NCI-H526 treated with DMSO at 0.1 percent for 48 hours (cell line): ENCODE measurements at regions not wholly inside any gene's neighbourhood (a gene's known extent, or its start where the extent isn't known, plus 50 kb on each side); places are given as distances from the start of the nearest gene placed in this dataset.

Experiments
- DNase-seq: peaks from one replicate; lab custom pipeline; 2025; lab: John Stamatoyannopoulos, UW

- peak; percentile 75 for DNase-seq
These were observed 184.4 kb upstream of the DOK6 start for GRCh38 chr18:69216321-69216720.

GRCh38 chr18:69217196-69218000, 183.3 kb upstream of the DOK6 start:
- peak; percentile 41 for DNase-seq

DNA sequence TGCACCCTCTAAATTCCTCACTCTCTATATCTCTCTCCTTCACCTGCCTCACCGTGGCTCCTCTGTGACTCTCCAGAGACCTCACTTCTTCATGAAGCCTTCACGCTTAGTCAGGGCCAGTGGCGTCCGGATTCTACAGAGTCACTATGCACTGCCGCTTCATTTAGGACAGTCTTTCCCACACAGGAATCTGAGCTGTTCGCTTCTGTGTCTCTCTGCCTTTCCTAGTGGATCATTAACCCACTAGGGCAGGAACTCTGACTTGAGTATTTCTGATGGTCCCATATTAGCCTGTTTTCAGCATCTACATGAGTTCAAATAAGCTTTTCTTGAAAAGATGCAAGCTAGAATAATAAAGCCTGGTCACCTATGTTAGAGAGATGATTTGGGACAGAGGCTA, 180.2 kb upstream of the DOK6 start:
- no peak for DNase-seq

DNA sequence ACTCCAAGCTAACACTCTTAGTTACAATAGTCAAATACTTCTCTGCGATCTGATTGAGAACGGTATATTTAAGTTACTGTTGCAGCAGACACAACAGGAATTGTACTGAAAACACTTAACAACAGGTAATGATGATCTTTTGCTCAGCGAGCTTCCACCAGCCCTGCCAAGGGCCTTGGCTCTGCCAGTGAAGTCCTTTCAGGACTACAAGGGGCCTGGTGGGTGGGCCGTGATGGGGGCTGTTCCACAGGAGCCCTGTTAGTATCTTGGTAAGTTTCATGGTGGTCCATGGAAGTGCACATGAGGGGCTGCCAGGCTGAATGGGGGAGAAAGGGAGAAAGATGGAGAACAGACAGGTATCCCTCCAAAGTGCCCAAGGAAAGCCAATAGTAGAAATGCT, 178.6 kb upstream of the DOK6 start:
- no peak for DNase-seq

DNA sequence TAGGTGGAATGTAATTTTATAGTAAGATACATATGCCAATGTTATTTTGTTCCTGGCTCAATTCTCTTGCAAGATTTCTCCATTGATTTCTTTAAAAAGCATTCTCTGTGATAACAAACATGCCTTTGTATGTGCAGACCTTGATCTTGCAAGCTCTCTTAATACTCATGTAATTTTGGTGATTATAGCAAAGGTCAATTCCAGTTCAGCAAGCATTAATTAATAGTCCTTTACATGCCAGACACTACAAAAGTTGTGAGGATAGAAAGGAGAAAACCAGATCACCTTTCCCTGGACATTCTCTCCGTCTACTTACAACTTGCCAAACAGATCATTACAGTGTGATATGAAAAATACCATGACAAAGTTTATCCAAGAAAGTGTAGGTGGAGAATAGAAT, 173.7 kb upstream of the DOK6 start:
- no peak for DNase-seq

- no peak for DNase-seq
These were observed 170.5 kb upstream of the DOK6 start for GRCh38 chr18:69230204-69230603.

DNA sequence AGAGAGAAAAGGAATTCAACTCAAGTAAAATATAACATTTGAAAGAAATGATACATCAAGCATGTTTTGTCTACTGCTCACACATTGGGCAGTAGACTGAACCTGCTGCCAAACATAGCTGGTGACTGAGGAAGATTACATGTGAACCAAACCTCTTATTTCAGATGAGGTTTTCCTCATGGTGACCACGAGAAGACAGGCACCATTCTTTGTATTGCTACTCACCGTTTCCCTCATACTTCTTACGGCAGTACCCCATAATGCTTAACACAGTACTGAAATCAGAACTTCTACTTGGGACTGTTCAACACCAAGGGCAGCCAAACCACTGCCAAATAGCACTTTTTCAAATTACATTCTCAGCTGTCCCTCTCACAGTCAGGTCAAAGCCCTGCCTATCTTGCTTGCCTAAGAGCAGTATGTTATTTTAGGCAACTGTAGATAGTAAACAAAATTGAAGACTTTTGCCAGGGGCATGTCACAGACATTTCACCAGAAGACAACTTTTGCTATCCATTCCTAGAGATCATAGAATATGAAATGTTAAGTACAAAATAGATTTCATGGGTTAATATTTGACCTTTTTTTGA, 167.1 kb upstream of the DOK6 start:
- no peak for DNase-seq

- no peak for DNase-seq
These were observed 160.6 kb upstream of the DOK6 start for GRCh38 chr18:69239849-69240674.

DNA sequence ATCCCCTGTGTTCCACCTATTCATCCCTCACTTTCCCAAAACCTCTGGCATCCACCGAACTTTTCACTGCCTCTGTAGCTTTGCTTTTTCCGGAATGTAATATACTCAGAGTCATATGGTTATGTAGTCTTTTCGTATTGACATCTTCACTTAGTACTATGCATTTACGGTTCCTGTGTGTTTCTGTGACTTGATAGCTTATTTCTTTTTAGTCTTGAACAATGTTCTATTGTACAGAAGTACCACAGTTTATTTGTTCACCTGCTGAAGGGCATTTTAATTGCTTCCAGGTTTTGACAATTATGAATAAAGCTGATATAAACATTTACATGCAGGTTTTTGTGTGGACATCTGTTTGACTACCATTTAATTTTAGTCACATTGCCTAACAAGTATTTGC, 154.7 kb upstream of the DOK6 start:
- peak; percentile 95 for DNase-seq

DNA sequence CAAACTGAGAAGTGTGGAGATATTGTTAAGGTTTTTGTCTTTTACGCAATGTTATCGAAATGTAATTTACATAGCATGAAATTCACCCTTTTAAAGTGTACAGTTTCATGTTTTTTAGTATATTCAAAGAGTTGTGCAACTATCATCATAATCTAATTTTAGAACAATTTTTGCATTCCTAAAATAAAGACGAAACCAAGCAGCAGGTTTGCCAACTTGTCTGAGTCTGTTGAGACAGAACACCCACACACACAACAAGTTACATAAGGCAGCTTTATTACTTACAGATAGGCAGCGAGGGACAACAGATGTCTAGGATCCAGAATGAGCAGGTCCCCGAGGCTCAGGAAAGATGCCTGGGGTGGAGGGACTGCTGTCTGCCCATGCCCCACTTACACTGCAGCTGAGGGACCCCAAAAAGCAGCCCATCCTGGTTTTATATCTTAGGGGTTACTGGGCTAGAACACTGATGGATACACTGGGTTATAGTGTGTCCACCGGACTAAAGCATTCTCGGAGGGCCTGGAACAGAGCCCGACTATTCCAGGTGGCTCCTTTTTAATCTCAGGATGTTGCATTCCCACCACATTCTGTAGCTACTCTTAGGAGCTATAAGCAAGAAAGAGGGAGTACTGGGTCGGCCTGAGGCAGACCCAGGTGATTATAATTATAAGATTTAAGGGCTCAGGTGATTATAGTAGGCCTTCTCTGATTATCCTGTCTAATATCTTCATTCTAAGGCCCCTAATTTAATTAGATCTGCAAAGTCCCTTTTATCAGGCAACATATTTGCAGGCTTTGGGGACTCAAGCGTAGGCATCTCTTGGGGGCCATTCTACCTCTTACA, 150.2 kb upstream of the DOK6 start:
- no peak for DNase-seq

GRCh38 chr18:69257861-69258458, 142.7 kb upstream of the DOK6 start:
- DNase-seq = no peak

- DNase-seq = no peak
These were observed 141.4 kb upstream of the DOK6 start for GRCh38 chr18:69259282-69259681.

DNA sequence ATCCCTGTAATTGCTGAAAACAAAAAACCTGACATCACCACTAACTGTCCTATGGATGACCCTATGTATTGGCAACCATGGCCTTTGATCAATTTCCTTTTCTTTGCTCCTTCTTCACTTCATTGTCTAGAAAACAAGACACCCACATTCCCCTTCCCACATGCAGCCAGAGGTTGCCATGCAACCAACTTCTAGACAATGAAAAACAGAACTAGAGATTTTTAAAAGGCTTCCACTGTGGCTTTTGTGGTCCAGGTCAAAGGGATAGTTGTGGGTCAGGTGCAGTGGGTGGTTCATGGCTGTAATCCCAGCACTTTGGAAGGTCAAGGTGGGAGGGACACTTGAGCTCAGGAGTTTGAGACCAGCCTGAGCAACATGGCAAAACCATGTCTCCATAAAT, 139.3 kb upstream of the DOK6 start:
- no peak for DNase-seq

DNA sequence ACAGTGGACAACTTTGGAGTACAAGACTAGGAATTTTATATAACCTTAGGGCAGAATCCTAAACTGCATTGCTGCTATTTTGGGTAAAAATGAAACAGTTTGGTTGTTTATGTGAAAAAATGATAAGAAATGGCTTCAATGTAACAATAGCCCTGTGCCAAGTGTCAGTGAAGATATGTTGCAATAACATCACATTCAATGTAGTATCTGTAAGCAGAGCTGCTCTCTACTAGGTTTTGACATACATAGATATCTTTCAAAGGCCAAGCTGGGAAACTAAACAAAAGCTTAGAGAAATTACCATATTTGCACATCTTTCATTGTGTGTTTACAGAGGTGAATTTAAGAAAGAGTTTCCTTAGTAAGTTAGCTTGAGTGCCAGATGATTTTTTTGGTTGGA, 135.0 kb upstream of the DOK6 start:
- DNase-seq = no peak

- no peak for DNase-seq
These were observed 132.8 kb upstream of the DOK6 start for GRCh38 chr18:69267895-69268294.

- no peak for DNase-seq
These were observed 118.3 kb upstream of the DOK6 start for GRCh38 chr18:69282371-69282770.

DNA sequence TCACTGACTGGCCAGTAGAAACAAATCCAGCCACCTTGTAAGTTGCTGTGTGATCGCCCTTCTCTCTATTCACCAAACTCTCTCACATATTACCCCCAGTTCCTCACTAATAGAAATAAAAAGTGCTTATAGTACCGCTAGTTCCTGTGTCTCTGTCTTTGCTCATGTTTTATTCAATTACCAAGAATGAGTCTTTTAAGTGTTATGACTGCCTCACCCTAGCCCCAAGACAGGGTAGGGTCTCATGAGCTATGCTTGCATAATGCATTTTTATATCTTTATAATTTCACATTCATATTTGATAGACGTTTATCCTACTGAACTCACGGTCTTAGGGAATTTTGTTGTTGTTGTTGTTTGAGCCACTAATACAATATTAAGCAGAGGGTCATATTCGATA, 109.6 kb upstream of the DOK6 start:
- DNase-seq = no peak

GRCh38 chr18:69291755-69292154, 108.9 kb upstream of the DOK6 start:
- DNase-seq = no peak

- DNase-seq = no peak
These were observed 100.5 kb upstream of the DOK6 start for GRCh38 chr18:69300185-69300584.

- no peak for DNase-seq
These were observed 92.1 kb upstream of the DOK6 start for GRCh38 chr18:69308619-69309018.

DNA sequence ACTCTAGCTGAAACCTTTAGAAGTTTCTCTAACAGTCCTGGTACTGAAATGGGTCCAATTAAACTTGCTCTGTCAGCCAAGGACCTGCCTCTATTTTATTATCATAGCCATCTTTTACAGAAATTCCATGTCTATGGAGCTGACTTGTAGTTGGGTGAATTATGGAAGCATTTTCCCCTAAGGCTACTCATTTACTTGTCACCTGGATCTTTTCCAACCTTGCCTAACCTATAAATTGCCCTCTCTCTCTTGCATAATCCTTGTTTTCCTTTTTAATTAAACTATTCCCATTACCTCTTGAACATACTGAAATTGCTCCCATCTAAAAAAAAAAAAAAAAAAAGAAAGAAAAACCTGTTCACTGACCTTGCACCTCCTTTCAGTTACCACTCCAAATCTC, 74.6 kb upstream of the DOK6 start:
- no peak for DNase-seq

DNA sequence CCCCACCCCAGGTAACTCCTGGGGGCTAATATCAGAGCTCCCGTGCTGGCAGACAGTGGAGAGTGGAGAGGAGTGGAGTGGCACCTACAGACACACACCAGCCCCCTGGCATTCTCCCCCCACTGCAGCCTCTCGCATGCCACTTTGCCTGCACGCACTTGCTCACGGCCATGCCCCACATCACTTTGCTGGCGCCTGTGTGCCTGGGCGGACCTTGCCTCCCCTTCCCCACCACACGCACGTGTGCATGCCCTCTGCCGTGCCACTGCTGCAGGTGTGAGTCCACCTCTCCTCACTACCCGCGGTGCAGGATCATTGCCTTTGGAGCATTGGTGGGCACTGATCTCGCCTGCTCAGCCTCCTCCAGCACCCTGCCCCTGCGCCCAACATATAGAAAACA, 72.6 kb upstream of the DOK6 start:
- no peak for DNase-seq
